GM18870 (cell line): ENCODE measurements at regions not wholly inside any gene's neighbourhood (a gene's known extent, or its start where the extent isn't known, plus 50 kb on each side); places are given as distances from the start of the nearest gene placed in this dataset.
"Not testable (repeated sequence)": the region's sequence is repeated elsewhere in the genome, so short reads cannot be mapped to it uniquely, and the experiment has no call there.

Source experiments
- ATAC-seq: cut with Tn5 transposase; IDR thresholded peaks from one replicate; pipeline ENCODE4 v1.9.1; 2021; ENCODE audit warnings: moderate library complexity; ENCODE audit not compliant: unreplicated experiment

DNA sequence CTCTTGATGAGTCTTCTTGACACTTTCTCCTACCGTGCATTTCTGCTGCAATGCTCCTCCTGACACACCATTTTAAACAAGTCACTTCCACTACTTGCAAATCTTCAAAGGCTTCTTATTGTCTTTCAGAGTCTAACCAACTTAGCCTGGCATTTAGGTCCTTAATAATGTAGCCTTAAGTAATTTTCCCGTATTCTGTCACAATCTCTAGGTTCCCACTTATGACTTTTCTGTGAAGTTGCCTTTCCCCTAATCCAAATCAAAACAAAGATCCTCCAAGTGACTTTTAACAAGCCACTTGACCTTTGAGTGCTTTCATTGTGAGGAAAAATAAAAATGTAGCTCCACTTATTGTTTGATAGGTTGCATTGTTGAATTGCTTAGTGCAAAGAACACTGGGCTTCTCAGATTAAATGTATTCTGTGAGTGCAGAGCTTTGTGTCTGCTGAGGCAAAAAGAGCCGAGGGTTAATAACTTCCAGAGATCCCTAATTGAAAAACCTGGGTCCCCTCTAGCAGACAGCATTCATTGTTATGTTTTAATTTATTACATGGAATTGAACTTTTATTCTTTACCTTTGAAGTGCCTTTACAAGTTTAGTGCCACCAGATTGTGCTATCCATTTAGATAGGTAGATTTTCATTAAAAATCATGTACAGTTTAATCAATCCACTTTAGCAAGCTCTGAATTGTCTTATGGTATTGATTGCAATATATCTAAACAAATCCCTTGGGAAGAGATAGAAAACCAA, 341.7 kb upstream of the TYRP1 start:
- ATAC-seq = no peak

DNA sequence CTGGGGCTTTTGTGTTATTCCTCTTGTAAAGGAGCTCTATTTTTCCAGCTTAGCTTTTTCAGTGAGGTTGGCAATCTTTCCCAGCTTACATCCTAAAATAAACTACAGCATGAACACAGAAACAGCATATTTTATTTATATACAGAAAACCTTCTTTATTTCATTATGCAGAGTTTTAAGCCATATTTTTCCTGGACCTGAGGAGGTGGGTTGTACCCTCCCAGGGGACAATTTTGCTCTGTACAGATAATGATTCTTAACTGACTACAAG, 341.2 kb upstream of the TYRP1 start:
- ATAC-seq = no peak

DNA sequence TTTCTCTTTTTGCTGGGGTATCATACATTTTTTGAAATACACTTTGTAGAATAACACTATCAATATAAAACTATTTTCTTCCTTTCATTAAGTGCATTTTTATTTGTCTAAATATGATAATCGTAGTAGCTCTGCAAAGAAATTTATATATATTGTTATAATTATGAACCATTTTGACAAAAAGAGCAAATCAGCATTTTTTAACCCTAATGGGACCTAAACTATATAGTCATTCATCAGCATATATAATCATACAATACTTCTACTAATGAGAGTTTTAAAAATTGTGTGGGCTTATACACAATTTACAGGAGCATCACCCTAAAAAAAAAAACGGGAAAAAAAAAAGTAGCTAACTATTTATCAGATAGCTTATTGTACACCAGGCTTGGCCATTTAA, 329.7 kb upstream of the TYRP1 start:
- no peak for ATAC-seq

DNA sequence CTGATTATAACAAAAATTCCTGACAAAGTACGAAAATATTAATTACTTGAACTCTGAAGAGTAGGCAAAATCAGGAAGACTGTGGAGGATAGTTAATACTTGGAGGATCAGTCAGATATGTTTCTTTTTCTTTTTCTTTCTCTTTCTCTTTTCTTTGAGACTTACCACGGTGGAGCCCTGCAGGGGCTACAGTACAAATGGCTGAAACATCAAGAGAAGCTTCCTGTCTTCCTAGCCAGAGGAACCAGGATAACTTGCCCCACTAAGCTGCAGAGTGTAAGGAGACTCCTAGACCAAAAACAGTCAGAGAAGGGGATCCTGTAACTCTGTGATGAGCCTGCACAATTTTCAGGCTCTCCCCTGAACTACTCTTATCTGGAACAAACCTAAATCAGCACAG, 324.6 kb upstream of the TYRP1 start:
- ATAC-seq = no peak

DNA sequence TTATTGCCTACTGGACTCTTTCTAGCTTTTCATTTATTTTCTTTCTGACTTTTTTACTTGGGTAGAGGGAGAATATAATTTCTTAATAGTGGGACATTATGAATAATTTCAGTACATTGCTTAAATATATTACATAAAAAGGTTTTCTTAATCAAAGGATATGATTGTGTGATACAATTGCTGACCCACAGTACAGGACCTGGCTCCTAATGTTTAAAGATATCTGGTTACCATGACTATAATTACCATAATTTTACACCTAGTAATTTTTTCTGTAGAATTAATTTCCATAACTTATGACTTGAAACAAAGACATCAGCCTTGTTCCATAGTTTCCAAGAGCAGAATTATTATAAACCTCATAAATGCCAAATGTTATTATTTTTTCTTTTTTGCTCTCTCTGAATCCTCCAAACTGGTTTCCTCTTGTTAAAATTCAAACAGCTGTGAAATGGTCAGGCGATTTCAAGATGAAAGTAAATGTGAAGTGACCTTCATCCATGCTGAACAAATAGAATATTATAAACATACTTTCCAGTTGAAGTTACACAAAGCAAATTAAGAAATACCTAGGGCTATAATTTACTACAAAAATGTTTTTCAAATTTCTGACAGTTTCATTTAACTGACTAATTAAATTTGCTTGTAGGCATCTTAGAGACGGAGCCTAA, 301.2 kb upstream of the TYRP1 start:
- ATAC-seq = no peak

DNA sequence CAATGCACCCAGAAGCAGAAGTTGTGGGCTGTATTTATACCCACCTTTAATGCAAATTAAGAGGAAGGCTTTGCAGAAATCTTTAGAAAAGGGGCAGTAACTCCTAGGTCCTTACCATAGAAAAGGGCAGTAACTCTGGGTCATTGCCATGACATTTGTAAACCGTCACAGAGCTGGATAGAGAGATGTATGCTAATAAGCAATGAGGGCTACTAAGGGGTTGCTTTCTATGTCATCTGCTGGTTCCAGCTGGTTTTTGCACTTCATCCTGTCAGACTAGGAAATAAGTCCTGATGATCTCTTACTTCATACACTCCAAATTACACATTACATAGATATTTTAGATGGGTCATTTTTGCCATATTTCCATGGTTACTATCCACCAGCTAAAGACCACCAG, 299.1 kb upstream of the TYRP1 start:
- ATAC-seq = no peak

DNA sequence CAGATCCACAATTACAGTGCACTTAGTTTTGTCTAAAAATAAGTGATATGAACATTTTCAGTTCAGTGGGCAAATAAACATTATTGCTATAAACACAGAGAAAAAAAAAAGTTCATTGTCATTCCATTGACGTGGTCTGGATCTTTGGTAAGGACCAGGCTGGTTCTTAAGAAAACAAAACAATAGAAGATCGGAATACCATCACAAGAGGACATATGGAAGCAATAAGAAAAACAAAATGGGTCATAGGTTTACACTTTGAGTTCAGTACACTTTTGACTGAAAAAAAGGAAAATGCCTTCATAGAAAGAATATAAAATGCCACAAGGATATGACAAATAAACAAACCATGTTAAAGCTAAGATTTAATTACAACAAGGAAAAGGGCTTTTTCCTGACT, 289.5 kb upstream of the TYRP1 start:
- ATAC-seq = no peak

DNA sequence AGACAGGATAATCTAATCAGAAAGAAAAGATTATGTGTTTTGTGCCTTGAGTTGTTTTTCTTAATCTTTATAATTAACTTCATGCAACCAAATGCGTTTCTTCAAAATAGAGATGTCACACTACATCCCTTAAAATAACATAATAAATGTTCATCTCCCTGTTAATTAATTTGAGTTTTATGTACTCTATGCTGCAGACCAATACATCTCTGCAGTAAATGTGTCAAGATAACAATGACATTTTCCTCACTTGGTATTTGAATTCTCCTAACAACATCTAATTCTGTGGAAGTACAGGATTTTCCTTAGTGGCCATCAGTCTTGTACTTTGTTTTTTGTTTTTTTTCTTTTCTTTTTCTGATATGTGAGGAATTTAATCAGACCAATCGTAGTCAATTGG, 279.2 kb upstream of the TYRP1 start:
- ATAC-seq = no peak

DNA sequence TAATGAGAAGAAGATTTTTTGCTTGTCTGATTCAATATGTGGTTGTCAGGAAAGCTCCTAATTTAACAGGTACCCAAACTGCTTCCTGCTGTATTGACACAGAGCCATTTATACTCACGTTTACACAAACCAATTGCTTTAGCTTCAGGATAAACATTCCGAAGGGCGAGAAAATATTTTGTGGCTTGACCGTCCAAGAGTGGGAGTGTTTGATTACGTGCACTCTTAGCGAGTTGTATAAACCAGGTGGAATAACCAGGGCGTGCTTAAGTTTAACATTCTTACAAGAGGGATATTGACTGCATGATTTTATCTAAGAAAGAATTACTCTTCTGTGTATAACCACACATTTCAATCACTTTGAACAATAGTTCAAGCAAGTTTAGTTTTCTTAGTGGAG, 278.7 kb upstream of the TYRP1 start:
- ATAC-seq = no peak

DNA sequence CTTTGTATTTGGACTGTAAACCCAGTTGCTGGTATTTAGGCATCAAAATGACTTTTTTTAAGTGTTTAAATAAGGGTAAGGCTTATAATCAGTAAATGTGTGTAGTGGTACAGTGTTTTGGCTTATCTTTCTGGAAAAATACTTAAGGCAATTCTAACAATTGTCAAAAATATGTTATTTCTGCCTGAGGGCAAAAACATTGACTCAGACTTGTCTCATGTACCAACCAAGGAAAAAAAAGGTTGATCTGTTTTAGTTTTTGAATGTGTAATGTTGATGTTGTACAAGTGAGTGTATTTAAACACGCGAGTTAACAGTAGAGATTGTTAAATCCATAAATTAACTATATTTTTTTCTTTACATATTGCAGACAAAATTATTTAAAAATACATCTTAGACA, 277.8 kb upstream of the TYRP1 start:
- ATAC-seq = no peak

DNA sequence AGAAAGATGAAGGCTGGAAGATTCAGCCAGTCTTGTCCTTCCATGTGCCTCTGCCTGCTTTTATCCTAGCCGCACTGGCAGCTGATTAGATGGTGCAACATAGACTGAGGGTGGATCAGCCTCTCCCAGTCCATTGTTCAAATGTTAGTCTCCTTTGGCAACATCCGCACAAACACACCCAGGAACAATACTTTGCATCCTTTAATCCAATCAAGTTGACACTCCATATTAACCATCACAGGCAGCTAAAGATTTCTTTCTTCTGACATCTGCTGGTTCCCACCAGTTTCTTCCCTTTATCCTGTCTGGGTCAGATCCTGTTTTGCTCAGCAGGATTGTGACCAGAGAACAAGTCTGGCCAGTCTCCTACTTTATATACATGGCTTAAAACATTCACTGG, 276.5 kb upstream of the TYRP1 start:
- no peak for ATAC-seq

DNA sequence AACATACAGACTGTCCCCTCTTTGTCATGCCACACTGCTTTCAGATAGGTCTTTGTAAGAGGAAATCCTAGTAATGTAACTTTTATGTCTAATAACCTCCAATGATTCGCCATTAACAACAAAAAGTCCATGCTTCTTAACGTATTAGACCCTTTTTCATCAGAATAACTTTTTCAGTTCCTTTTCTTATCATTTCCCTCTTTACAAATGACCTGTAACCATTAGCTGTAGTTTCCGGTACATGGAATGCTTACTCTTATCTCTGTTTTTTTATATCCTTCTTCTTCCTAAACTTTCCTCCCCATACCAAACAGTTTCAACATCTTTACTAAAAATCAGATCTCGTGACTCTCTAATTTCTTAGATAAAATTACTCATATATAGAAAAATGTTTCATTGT, 268.9 kb upstream of the TYRP1 start:
- no peak for ATAC-seq

DNA sequence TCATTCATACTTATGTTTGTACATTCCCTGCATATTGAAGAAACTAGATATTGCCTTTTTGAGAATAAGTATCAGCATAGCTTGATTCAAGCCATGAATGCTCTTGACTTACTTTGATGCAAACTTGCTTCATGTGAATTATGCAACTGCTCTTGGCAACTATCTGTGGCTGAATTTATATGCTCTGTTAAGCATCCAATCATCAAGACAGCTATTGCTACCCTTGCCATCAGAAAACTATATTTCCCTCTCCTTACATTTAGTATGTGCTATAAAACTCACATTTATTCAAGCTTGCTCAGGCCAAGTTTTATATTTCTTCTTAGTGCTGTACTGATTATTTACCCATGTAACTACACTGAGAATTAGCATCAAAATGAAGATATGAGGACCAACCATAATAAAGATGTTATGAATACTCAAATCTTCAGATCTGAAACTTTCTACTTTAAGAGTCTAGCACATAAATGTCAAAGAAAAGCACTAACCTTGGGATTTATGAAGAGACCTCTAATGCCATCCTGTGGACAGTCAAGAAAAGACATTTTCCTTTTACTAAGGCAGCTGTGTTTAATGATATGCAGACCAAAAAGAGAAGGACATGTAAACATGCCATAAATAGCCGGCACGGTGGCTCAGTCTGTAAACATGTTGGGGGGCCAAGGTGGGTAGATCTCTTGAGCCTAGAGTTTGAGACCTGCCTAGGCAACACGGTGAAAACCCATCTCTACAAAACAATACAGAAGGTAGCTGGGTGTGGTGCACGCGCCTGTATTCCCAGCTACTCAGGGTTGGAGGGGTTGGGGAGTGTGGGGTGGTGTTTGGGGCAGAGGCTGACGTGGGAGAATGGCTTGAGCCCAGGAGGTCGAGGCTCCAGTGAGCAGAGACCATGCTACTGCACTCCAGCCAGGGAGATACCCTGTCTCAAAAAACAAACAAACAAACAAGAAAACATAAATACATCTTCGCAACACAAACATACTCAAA, 267.0 kb upstream of the TYRP1 start:
- no peak for ATAC-seq

DNA sequence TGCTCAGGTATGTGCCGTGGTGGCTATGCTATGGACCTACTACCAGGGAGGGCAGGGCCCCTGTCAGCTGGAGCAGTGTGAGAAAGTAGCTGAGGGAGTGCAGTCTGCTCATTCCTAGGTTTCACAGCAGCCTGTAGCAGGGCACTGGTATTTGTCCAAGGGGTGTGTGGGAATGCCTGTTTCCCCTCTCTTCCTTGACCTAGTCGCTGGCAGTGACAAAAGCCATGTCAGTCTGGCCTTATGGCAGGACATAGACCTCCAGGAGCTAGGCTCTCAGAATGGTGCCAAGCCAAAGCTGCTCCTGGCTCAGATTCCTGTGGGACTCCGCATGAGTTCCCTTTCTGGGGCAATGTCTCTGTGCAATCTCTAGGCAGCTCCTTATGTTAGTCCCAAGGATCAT, 253.9 kb upstream of the TYRP1 start:
- no peak for ATAC-seq

DNA sequence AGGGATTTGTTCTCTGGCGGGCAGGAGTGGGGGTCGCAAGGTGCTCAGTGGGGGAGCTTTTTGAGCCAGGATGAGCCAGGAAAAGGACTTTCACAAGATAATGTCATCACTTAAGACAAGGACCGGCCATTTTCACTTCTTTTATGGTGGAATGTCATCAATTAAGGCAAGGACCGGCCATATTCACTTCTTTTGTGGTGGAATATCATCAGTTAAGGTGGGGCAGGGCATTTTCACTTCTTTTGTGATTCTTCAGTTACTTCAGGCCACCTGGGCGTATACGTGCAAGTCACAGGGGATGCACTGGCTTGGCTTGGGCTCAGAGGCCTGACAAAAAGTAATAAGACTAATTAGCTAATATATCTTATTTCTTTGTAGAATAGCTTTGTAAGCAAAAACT, 252.1 kb upstream of the TYRP1 start:
- not testable (repeated sequence) for ATAC-seq

DNA sequence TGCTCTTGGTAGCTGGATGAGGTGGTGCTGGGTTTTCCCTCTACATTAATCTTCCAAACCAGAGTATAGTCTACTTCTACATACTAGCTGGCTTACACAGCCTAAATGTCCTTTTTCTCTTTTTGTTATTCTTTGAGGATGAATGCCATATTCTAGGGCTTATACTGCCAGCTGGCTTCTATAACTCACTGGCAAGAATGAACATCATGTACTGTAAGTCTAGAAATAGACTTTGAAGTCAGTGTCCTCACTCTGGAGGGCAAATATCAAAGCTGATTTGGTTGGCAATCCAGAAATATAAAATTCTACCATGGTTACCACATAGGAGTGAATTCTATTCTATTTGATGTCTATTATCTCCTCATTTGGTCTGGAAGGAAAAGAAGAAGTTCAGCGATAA, 251.7 kb upstream of the TYRP1 start:
- no peak for ATAC-seq

DNA sequence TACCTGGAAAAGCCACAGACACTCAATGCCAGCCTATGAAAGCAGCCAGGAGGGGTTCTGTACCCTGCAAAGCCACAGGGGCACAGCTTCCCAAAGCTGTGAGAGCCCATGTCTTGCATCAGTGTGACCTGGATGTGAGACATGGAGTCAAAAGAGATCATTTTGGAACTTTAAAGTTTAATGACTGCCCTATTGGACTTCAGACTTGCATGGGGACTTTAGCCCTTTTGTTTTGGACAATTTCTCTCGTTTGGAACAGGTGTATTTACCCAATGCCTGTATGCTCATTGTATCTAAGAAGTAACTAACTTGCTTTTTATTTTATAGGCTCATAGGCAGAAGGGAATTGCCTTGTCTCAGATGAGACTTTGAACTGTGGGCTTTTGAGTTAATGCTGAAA, 244.9 kb upstream of the TYRP1 start:
- ATAC-seq = no peak

DNA sequence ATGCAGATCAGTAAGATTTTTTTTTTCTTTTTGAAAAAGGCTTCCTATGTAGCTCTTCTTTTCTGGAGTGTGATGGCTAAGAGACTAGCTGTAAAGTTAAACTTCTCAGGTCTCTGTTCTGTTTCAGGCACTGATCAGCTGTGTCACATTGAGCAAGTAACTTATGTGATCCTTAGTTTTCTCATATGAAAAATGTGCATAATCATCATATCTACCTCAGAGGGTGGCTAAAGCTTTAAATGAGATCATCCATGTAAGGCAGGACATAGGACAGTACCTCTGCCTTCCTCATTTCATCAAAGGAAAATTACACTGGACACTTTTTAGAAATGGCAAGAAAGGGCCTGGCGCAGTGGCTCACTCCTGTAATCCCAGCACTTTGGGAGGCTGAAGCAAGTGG, 235.9 kb upstream of the TYRP1 start:
- no peak for ATAC-seq

DNA sequence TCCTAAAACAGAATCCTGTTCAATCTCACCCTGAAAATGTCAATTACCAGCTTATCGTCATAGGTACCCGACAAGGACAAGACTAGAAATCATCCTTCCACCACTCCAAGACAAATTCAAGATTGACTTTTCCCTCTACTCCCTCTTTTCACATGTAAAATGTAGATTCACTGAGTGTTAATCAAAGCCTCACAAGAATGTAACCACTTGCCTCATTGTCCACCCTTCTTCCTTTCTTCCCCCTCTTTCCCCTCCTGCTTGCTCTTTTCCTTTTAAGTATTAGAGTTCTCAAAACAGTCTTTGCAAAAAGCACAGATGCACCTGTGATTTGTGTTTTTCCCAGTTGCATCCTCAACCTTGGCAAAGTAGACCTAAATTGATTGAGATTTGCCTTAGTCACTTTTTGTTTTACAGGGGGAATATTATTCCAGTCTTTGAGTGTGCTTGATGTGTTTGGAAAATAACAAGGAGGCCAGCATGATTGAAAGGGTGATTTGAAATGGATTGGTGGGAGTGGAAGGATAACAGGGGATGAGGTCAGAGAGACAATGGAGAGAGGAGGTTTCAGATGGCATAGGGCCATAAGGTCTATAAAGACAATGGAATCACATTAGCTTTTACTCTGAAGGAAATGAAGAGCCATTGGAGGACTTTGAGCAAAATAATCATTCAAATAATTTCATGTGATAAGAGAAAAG, 231.3 kb upstream of the TYRP1 start:
- ATAC-seq = no peak

DNA sequence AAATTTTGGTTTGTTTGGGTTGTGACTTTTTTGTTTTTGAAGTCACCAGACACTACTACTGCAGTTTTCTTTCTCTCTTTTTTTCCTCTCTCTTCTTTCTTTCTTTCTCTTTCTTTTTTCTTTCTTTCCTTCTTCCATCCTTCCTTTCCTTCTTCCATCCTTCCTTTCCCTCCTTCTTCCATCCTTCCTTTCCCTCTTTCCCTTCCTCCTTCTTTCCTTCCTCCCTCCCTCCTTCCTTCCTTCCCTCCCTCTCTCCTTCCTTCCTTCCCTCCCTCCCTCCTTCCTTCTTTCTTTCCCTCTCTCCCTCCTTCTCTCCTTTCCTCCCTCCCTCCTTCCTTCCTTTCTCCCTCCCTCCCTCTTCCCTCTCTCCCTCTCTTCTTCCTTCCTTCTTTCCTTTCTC, 230.3 kb upstream of the TYRP1 start:
- no peak for ATAC-seq

DNA sequence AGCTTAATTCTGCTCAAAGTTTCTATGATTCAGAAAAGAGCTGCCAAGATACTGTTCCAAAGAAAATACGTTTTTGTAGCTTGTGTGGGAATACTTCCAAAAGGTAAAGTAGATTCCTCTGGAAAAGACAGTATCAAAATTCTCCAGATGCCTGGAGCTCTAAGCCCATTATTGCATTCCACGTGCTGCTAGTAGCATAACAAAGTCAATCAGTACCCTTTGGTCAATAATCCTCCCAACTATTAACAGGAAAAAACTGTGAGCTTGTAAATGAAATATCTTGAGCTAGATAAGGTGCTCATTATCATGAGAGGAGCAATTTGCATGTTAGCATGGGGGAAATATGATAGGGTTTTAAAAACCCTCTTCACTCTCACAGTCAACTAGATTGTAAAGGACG, 229.5 kb upstream of the TYRP1 start:
- no peak for ATAC-seq
